Panc1 (cell line): ENCODE measurements at regions not wholly inside any gene's neighbourhood (a gene's known extent, or its start where the extent isn't known, plus 50 kb on each side); places are given as distances from the start of the nearest gene placed in this dataset.

Experiments
- ATAC-seq: fragments of 200-7000 bp; cut with Tn5 transposase; 2 replicates; pipeline ENCODE4 v1.9.1; 2020; ENCODE audit warnings: mild to moderate bottlenecking, moderate library complexity
- BruUV-seq: library from RNA; stranded (reverse); fragments of 400-500 nt; replicated peaks from 2 replicates; lab custom pipeline; 2021; lab: Mats Ljungman, UMichigan
- CTCF ChIA-PET: fragments of 300-600 bp; sonication (Branson Sonifier 250); formaldehyde crosslinking; loops from one replicate; lab custom pipeline; 2022; ENCODE audit warnings: antibody characterized with exemption; lab: Charles Lee
- POLR2A ChIA-PET: fragments of 300-600 bp; sonication (Branson Sonifier 250); formaldehyde crosslinking; loops from one replicate; lab custom pipeline; 2022; ENCODE audit warnings: antibody characterized with exemption; lab: Charles Lee
- DNase-seq: peaks from one replicate; pipeline ENCODE4 v3.0.0-alpha.2; 2010; ENCODE audit warnings: low read depth, low spot score
- H3K27ac ChIP-seq: 2 replicates; pipeline ENCODE4 v1.5.1; 2011; ENCODE audit warnings: mild to moderate bottlenecking, low read length, inconsistent platforms
- H3K27me3 ChIP-seq: fragments of 200-500 bp; sonication (Bioruptor generic); 2 replicates; pipeline ENCODE4 v1.6.0; 2014; ENCODE audit warnings: low read length, inconsistent platforms; ENCODE audit not compliant: control insufficient read depth, insufficient read depth
- H3K36me3 ChIP-seq: fragments of 200-500 bp; sonication (Bioruptor generic); 2 replicates; pipeline ENCODE4 v1.5.1; 2014; ENCODE audit warnings: inconsistent platforms, mild to moderate bottlenecking, low read length, moderate library complexity; ENCODE audit not compliant: control insufficient read depth, insufficient read depth
- H3K4me1 ChIP-seq: 2 replicates; pipeline ENCODE4 v1.5.1; 2011; ENCODE audit warnings: inconsistent platforms, mild to moderate bottlenecking, low read length, moderate library complexity; ENCODE audit not compliant: control insufficient read depth, insufficient read depth
- H3K4me3 ChIP-seq, 2 experiments: 2 replicates each; pipeline ENCODE4 v1.5.1; 2011 to 2012; ENCODE audit warnings: low read depth in 2 of 2, low read length in 2 of 2, mild to moderate bottlenecking in 2 of 2, inconsistent platforms in 1 of 2, moderate library complexity in 1 of 2
- H3K9me3 ChIP-seq: fragments of 200-500 bp; sonication (Bioruptor generic); 2 replicates; pipeline ENCODE4 v1.5.1; 2014; ENCODE audit warnings: low read depth, mild to moderate bottlenecking, inconsistent platforms, low read length, moderate library complexity; ENCODE audit not compliant: control insufficient read depth, insufficient read depth
- POLR2AphosphoS5 ChIP-seq: IDR thresholded peaks from 2 replicates; pipeline ENCODE4 v1.6.1; 2012; ENCODE audit warnings: mild to moderate bottlenecking, low read depth, low read length, moderate library complexity
- SIN3A ChIP-seq: IDR thresholded peaks from 2 replicates; pipeline ENCODE4 v1.6.1; 2012; ENCODE audit warnings: low read depth, mild to moderate bottlenecking, low read length, moderate library complexity, borderline replicate concordance; ENCODE audit not compliant: insufficient read depth
- TCF7L2 ChIP-seq: IDR thresholded peaks from 2 replicates; pipeline ENCODE4 v1.6.1; 2011; ENCODE audit warnings: mild to moderate bottlenecking, low read depth, low read length, inconsistent platforms
- in situ Hi-C: cut with HindIII; loops from 2 replicates; pipeline ENCODE4 v1.10.0; 2016; ENCODE audit warnings: low sequenced_read_pairs, low pct_unique_long_range_greater_than_20kb
- intact Hi-C: fragments of 100-400 bp; cut with micrococcal nuclease; formaldehyde crosslinking; loops from one replicate; pipeline ENCODE4 v1.10.0; 2022; ENCODE audit not compliant: unreplicated experiment
- TF ChIP-seq, protein P1 (sequence below), 2 experiments: IDR thresholded peaks; 2 replicates each; pipeline ENCODE4 v1.6.1; 2011 to 2012; ENCODE audit warnings: low read depth in 2 of 2, control low read depth in 1 of 2, low read length in 1 of 2, mild to moderate bottlenecking in 1 of 2, moderate library complexity in 1 of 2; ENCODE audit not compliant: insufficient read depth in 1 of 2
- TF ChIP-seq, protein P2 (sequence below): fragments of 450-650 bp; IDR thresholded peaks from 2 replicates; pipeline ENCODE4 v1.5.1; 2017; ENCODE audit warnings: mild to moderate bottlenecking

DNA sequence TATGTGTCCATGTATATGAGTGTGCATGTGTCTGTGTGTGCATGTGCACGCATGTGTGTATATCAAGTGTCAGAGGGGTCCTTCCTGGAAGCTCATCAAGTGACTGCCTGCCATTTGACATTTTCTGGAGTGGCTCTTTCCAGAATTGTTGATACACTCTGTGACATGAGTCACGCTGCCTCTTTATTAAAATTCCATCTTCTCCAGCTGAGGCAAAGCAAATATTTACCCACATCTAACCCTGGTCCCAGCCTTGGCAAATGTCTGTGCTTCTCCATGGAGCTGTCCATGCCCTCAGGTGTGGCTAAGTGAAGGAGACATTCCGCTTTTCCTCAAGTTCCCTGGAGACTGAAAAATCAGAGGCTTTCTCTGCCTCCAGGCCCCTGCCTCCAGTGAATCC is 88.2 kb upstream of the MBNL2 start:
- no peak overlapping the region for H3K4me3 ChIP-seq
- ATAC-seq (peak; percentile 79), DNase-seq (no peak)
- CTCF ChIA-PET = no interaction called here
- in situ Hi-C loops (no loop called here), intact Hi-C loops (no loop called here)
- POLR2A ChIA-PET = no interaction called here
- H3K27ac ChIP-seq = peak overlapping the region; percentile 74
- peaks cover 42% of the 10 kb centered on the region for H3K4me1 ChIP-seq
- no peaks in the 10 kb centered on the region for H3K27me3 ChIP-seq
- TF ChIP-seq, protein P1, sequence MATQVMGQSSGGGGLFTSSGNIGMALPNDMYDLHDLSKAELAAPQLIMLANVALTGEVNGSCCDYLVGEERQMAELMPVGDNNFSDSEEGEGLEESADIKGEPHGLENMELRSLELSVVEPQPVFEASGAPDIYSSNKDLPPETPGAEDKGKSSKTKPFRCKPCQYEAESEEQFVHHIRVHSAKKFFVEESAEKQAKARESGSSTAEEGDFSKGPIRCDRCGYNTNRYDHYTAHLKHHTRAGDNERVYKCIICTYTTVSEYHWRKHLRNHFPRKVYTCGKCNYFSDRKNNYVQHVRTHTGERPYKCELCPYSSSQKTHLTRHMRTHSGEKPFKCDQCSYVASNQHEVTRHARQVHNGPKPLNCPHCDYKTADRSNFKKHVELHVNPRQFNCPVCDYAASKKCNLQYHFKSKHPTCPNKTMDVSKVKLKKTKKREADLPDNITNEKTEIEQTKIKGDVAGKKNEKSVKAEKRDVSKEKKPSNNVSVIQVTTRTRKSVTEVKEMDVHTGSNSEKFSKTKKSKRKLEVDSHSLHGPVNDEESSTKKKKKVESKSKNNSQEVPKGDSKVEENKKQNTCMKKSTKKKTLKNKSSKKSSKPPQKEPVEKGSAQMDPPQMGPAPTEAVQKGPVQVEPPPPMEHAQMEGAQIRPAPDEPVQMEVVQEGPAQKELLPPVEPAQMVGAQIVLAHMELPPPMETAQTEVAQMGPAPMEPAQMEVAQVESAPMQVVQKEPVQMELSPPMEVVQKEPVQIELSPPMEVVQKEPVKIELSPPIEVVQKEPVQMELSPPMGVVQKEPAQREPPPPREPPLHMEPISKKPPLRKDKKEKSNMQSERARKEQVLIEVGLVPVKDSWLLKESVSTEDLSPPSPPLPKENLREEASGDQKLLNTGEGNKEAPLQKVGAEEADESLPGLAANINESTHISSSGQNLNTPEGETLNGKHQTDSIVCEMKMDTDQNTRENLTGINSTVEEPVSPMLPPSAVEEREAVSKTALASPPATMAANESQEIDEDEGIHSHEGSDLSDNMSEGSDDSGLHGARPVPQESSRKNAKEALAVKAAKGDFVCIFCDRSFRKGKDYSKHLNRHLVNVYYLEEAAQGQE (IDR thresholded peaks at IDR 0.05; ENCODE audit: insufficient read depth in 1 of 2, low read depth in 2 of 2, low read length in 1 of 2) = no peak
- TF ChIP-seq TCF7L2 (no peak), POLR2AphosphoS5 (peak; percentile 33; the same call in 1 of the 2 replicates)
- TF ChIP-seq, protein P2, sequence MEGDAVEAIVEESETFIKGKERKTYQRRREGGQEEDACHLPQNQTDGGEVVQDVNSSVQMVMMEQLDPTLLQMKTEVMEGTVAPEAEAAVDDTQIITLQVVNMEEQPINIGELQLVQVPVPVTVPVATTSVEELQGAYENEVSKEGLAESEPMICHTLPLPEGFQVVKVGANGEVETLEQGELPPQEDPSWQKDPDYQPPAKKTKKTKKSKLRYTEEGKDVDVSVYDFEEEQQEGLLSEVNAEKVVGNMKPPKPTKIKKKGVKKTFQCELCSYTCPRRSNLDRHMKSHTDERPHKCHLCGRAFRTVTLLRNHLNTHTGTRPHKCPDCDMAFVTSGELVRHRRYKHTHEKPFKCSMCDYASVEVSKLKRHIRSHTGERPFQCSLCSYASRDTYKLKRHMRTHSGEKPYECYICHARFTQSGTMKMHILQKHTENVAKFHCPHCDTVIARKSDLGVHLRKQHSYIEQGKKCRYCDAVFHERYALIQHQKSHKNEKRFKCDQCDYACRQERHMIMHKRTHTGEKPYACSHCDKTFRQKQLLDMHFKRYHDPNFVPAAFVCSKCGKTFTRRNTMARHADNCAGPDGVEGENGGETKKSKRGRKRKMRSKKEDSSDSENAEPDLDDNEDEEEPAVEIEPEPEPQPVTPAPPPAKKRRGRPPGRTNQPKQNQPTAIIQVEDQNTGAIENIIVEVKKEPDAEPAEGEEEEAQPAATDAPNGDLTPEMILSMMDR = no peak
- no peaks in the 10 kb centered on the region for H3K36me3 ChIP-seq
- H3K9me3 ChIP-seq = no peaks in the 10 kb centered on the region
- BruUV-seq = no TSS peak

DNA sequence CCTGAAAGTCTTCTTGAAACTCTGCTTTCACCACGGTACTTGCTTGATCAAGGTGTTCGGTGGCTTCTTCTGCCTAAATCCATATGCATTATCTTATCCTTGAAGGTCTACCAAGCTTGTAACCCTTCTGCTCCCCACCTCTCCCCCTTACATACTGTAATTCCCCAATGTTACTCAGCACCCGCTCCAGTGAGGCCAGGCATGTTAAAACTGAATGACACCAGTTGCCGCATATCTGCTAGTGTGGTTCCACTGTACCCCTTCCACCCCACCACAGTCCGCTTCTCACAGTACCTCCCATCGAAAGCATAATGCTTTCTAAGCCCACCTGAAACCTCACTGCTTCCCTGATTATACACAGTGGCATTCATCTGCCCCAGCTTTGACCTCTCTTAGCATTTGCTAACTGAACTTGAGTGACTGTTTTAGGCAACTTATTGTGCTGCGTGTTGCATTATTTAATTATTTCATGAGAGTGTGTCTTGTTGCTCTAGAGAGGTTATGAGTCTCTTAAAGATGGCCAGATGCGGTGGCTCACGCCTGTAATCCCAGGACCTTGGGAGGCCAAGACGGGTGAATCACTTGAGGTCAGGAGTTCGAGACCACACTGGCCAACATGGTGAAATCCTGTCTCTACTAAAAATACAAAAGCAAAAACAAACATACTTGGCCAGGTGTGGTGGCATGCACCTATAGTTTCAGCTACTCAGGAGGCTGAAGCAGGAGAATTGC is 87.6 kb upstream of the MBNL2 start:
- no peaks in the 10 kb centered on the region for H3K9me3 ChIP-seq
- no TSS peak for BruUV-seq
- CTCF ChIA-PET = no interaction called here
- in situ Hi-C loops (no loop called here), intact Hi-C loops (no loop called here)
- TF ChIP-seq, protein P2 = no peak
- no peak for TF ChIP-seq POLR2AphosphoS5
- no peak for TF ChIP-seq SIN3A
- TF ChIP-seq, protein P1 (IDR thresholded peaks at IDR 0.05; ENCODE audit: insufficient read depth in 1 of 2, low read depth in 2 of 2, low read length in 1 of 2) = no peak
- TF ChIP-seq TCF7L2 = no peak
- H3K27me3 ChIP-seq = no peaks in the 10 kb centered on the region
- ATAC-seq (peak; percentile 52), DNase-seq (no peak)
- no peak overlapping the region for H3K4me3 ChIP-seq
- peak overlapping the region; percentile 74 for H3K27ac ChIP-seq
- peaks cover 44% of the 10 kb centered on the region for H3K4me1 ChIP-seq
- no peaks in the 10 kb centered on the region for H3K36me3 ChIP-seq
- POLR2A ChIA-PET = no interaction called here
